NCI-H748 (cell line): ENCODE measurements at regions not wholly inside any gene's neighbourhood (a gene's known extent, or its start where the extent isn't known, plus 50 kb on each side); places are given as distances from the start of the nearest gene placed in this dataset.

Source experiments
- DNase-seq: peaks from one replicate; lab custom pipeline; 2025; ENCODE audit not compliant: unreplicated experiment; lab: John Stamatoyannopoulos, UW

DNA sequence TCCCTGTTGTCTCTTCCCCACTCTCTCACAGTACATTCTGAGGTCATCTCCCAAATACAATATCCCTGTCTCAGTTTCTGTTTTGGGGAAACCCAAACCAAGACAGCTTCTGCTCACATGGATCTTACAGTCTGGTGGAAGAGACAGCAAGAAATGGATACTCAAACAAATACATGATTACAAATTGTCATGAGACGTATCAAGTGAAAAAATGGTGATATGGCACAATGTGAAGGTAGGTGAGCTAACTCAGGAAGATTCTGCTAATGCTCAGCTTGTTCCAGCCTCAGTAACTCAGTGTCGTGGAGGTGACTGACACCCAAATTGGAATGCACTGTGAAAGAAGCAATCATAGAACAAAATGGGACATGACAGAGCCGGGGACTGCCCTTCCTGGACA is 68.3 kb downstream of the CHST1 start:
- no peak for DNase-seq

DNA sequence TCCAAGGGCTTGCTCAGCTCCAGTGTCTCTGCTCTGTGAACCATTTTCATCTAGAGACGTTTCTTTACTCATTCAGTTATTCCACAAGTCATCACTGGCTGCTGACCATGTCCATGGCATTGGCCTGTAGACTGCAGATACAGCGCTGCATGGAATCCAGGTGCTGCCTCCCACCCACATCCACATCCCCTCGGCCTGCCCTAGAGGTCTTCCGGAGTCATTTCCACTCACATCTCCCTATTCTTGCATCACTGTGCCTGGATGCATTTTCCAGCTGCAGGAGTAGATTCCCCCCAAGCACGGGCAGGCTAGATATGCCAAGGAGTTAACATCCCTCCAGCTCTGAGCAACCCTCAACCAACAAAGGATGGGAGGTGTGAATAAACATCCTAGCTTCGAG is 68.9 kb downstream of the CHST1 start:
- no peak for DNase-seq

DNA sequence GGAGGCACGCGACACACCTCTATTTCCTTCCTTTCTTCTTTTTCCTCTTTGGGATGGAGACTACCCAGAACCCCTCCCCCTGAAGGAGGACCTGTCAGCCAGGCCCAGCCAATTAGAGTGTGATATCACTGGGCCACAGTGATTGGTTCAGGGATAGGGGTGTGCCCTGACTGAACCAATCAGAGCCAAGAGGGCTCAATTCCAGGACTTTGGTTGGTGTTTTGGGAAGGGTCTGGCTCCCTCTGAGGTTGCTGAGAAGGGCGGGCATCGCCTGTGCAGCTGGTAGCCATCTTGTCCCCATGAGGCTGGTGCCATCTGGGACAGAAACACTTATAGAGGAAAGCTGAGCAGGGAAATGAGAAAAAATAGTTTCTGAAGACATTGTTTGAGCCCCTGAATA is 71.4 kb downstream of the CHST1 start:
- peak; percentile 21 for DNase-seq

DNA sequence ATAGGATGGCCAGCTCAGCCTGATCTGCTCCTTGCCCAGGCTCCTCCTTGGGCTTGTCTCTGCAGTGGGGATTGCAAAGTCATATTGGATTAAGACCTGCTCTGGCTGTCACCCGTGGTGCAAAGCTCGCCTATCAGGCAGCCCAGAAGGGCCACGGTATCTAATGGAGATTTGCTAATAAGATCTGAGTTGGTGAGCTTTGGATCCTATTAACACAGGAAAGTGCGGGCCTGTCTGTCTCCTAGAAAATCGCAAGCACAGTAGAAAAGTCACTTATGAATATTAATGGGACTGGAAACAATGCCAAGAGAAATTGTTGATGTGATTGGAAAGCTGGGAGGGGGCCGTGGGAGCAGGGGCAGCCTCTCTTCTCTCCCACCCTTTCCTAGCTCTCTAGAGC is 72.8 kb downstream of the CHST1 start:
- no peak for DNase-seq

DNA sequence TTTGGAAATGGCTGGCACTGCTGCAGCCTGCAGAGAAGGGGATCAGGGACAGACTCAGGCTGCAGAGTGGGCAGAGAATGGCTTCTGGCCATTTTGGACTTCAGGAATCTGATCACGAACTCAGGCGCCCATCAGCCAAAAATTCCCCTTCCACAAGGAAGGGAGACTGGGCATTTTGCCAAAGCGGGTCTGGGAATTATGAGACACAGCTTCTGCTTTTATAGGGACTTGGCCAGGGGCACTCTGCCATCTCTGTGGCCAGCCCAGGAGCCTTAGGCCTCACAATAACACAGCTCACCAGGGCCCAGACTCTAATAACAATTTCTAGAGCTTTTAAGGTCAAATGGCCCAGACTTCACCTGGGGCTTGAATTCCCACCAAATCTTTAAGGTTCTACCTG is 74.7 kb downstream of the CHST1 start:
- peak; percentile 36 for DNase-seq

DNA sequence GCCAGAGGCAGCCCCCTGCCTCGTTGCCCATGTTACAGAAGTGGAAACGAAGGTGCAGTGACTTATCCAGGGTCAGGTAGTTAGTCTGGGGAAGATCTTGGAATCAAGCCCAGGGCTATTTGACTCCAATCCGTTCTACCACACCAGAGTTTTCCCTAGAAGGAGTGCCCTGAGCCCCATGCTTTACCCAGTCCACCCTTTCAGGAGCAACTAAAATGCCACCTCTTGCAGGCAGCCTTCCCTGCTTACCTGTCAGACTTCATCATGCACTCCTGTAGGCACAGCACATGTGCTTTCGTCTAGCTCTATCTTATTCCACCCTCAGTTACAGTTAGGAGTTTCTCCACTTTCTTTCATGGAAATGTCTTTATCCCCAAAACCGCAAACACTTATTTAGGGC is 80.2 kb downstream of the CHST1 start:
- no peak for DNase-seq

DNA sequence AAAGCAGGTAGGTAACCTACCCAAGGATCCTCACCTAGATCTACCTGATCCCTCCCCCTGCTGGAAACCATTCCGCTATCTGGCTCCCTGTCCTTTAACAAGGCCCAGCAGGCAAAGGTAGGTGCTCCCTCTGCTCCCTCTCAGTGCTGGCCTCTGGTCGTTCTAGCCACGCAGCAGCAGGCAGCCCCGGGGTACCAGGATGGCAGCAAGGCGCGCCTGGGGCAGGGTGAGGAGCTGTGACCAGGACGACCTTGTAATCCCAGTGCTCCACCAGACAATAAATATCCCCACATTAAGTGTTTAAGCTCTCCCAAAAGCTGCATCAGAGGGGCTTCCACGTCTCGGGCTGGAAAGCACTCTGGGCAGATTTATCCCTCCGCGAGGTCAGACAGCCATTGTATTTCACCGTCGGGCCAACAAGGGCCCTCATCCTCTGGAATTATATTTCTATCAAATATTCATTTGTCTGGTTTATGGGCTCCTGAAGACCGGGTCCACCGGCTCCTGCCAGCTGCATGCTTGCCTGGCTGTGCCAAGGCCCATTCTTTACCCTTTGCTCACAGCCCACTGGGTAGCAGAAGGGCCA is 81.3 kb downstream of the CHST1 start:
- DNase-seq, result no peak

DNA sequence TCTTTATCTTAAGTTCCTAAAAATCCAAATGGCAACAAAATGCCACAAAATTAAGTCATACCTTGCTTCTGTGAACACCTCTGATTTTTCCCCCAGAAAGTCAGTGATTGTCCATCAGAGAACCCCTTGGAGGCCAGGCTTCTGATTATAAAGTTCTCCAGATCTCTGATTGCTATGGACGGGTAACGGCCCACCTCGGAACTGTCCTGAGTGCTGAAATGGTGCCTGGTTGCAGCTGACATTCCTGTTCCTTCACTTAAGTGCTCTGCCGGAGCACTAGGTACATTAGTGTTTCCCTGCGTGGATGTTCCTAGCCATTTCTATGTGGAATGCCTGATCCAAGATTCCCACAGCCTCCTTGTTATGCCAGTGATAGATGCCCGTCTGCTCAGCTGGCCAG is 85.0 kb downstream of the CHST1 start:
- DNase-seq, result no peak

DNA sequence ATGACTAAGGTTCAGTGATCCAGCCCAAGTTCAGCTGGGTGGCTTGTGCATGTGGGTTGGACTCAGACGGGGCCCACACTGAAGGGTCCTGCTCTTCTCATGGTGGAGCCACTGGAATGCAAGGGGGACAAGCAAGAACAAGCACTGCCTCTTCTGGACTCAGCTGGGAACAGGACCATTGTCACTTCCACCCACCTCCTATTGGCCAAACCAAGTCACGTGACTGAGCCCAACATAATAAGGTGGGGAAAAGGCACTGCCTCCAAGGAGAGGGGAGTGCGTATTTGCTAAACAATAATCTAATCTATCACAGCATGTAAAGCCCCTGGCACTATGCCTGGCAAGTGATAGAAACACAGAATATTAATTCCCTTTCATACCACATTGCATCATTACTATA is 87.1 kb downstream of the CHST1 start:
- peak; percentile 30 for DNase-seq

DNA sequence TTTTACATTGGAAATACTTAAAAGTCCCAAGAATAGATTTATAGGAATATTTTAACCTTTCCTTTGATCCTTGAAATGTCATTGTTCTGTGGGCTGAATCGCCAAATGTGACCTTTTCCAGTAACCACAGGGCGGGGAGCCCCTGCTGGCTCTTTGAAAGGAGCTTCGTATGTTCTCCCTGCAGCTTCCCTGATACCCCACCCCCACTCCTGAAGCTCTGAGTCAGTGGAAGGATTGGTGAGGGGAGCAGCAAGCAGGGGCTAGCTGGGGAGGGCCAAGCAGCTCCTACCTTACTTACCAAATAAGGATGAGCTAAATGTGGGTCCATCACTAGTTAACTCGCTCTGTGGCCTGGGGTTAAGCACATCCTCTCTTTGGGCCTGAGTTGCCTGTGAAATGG is 87.7 kb downstream of the CHST1 start:
- DNase-seq, result no peak

DNA sequence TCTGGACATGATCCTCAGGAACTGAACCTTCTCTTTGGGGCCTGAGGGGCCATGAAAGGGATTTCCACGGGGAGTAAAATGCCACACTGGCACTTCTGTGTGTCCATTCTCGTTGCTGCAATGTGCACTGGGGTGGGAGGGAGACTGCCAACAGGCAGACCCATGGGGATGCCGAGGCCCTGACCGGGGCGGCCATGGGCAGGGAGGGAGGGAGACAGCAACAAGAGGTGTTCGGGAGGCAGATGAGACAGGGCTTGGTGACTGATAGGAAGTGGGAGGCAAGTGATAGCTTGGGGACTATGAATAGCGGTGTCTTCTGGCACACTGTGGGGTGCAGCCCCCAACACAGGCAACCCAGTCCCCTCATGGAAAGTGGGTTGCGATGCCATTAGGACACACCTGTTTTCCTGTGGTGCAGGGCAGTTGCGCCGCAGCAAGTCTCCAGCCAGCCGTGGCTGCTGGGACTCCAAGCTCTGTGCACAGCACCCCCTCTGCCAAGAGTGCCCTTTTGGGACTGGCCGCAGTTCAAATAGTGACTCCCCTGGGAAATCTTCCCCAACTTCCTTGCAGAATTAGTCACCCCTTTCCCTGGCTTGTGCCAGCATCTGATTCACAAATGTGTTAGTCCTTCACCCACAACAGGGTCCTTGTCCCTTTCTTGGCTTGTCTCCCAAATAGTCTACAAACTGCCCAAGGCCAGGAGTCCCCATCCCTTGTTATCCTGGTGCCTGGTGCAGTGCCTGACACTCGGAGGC is 88.8 kb downstream of the CHST1 start:
- DNase-seq, result no peak

DNA sequence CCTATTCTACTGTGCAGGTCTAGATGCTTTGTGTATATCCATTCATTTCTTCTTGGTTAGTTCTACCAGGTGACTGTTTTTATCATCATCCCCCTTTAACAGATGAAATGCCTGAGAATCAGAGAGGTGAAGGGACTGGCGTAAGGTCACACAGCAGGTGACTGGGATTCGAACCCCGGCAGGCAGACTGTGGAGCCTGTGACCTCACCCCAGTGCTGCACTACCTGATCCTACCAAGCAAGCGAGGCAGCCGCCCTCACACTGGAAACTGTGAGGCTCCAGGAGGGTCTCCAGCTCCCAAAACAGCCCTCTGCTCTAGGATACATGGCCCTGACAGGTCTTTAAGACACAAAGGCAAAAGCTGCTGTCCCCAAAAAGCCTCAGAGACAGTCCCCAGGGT is 91.7 kb downstream of the CHST1 start:
- no peak for DNase-seq

DNA sequence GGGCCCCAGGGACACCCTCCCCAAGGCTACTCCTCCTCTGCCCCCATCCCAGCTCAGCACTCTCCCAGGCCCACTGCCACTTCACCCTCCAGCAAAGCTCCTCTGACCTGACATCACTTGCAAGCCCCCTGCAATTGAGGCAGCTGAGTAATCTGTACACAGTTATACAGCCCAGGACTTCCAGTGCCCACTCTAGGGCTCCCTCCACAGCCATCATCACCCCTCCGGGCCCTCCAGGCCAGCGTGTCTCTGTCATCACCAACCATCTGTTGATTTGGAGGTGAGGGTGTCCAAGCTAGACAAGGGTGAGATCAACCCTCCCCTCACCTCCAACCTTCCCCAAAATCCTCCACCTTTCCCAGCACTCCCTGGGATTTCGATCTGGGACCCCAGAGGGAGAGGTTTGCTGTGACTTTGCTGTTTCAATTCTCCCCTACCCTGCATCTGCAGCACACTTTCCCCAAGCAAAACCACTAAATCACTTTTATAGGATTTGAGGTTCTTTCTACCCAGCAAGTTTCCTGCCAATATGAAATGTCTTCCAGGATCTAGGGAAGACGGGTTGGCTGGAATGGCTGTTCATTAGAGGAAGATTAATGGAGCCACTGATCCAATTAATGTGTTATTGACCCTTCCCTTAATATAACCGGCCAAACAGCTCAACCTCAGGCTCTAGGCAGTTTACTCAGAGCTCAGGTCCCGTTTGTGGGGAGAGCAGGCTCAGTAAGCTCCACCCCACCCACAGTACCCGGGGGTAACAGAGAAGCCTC is 92.9 kb downstream of the CHST1 start:
- DNase-seq, result no peak

DNA sequence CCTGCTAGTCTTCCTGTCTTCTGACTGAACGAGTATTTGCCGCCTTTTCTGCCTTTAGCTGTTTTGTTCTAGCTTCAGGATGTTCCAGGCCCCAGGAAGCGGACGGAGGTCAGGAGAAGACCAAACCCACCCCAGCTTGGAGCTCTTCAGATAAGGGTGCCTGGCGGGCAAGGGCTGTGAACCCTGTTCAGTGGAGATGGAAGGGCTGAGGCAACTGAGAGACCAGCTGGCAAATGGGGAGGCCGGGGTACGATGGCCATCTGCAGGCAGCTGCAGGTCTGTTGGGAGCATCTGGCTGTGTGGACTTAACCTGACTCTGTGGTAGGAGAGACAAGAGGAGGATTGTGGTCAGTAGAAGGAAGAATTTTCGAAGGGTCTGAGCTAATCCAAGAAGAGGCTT is 95.6 kb downstream of the CHST1 start:
- no peak for DNase-seq

DNA sequence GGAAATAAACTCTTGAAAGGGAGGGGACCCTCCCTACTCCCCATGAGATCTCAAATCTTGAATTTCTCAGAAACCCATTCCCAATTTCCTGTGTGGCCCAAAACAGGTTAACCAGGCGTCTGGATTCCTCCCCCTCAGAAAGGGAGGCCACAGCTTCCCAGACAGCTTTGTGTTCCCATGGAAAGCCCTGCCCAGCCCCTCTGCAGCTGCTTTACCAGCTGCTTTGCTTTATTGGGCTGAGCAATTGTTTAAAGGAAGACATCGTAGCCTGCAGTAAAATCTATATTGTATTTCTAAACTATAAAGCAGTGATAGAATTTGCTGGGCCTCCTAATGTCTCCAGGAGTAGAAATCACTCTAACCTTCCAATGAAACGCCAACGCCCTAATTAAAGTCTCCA is 97.4 kb downstream of the CHST1 start:
- no peak for DNase-seq

DNA sequence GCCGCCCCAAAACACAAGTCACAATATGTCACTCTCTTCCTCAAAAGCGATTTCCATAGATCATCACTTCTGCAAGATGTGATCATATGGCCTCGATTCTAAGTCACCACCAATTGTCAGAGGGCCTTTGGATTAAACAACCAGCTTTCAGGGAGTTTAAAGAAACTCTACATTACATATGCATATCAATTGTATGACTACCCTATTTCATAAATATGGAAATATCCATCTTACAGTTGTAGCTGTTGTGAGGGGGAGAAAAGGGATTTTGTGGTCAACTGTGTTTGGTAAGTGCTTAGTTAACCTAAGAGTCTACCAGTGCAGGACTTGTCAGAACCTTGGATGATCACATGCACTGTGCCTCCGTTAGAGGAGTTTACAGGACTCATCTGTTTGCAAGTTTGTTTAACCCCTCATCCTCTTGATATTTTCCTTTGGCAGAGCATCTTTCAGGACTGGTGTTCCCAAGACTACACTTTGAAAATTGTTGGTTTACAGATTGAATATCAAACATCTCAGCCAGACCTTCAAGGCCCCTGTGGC is 99.9 kb downstream of the CHST1 start:
- no peak for DNase-seq

DNA sequence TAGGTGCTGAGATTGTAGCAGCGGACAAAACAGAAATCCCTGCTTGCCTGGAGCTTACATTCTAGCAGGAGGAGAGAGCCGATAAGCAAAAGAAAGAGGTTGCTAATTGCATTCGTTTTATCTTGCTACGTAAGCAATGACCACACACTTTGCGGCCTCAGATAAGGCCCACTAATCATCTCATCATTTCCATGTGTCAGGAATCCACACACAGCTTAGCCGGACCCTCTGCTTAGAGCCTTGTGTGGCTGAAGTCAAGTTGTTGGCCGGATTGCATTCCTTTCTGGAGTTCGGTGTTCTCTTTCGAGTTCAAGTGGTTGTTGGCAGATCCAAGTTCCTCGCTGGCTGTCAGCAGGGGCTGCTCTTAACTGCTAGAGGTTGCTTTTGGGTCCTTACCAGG is 101.6 kb downstream of the CHST1 start:
- DNase-seq, result no peak

DNA sequence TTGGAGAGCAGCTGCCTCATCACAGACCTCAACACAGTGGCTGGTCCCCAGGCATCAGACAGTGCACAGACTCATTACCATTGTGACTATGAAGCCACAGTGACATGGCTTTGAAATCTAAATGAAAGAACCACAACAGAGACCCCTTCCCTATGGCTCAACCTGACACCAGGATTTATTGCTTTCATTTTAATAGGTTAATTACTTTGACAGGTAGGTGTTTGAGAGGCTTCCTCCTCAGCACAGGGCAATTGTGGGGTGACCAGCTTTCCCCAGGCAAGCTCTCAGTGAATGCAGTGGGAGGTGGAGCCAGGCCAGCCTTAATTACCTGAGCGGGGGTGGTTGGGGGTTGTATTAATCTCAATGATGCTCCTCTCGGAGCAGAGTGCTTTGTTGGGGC is 102.3 kb downstream of the CHST1 start:
- DNase-seq, result peak; percentile 45

DNA sequence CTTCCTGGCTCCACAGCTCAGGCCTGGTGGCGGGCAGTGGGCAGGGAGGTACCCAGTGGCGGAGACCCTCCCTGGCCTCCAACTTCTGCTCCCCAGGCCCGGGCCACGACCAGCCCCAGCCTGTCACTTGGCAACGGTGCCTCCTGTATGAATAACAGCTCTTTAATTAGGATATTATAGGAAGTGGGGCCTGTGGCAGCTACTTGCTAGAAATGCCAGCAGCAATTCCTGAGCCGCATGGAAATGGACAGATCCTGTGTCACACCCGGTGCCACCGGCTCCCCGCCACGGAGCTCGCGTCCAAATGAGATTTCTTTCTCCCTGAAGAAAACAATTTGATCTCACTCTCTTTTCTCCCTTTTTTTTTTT is 104.5 kb downstream of the CHST1 start:
- peak; percentile 87 for DNase-seq

DNA sequence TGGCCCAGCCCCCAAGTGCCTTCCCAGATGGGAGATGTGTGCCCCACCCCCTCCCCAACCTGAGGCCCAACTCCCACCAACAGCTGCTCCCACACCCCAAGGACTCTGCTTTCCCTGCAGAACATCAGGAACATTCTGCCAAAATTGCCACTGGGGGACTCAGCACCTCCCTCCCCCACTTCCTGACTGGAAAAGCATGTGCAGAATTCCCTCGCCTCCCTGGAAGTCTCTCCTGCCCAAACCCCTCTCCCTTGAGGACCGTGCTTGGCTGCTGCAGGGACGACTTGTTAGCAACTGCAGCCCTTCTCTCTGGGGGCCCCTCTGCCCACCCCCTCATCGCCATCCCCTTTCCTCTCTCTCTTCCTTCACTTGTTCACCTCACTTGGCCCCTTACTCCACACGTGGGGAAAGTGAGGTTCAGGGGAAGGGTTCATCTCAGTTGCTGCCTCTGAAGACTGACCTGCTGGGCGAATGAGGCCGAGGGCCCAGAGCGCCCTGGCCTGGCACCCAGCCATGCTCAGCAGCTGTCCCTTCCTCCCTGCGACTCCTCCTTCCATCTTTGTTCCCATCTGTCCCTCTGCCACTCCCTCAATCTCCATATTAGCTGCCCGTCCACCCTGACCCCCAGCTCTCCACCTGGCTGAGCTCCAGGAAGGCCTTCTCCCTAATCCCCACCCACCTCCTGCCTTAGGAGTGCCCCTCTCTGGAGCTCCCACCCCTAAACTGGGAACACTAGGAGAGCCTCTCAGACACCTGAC is 105.1 kb downstream of the CHST1 start:
- DNase-seq, result peak; percentile 87
